ENCODE measurements at regions not wholly inside any gene's neighbourhood (a gene's known extent, or its start where the extent isn't known, plus 50 kb on each side); places are given as distances from the start of the nearest gene placed in this dataset.

GRCh38 chr11:37259734-37260133 lies 661.7 kb upstream of the RAG2 start:
- Histone ChIP-seq H3K27ac (ENCODE audit: insufficient read length, low read depth, low read length) (no peak overlapping the region), H2BK12ac (ENCODE audit: insufficient read length, low read depth, low read length) (no peak overlapping the region), H2BK15ac (ENCODE audit: low read depth, low read length) (no peak overlapping the region), H3K9ac (ENCODE audit: extremely low read depth, insufficient read length, low read length) (no peak overlapping the region), H2BK20ac (ENCODE audit: low read depth, low read length, poor library complexity, severe bottlenecking) (no peak overlapping the region), H4K20me1 (ENCODE audit: control insufficient read depth, insufficient read depth, insufficient read length) (no peaks in the 10 kb centered on the region), H4K5ac (ENCODE audit: insufficient read length, low read depth, low read length) (no peak overlapping the region), H3K23me2 (ENCODE audit: insufficient read length, low read depth, low read length, poor library complexity, severe bottlenecking) (no peaks in the 10 kb centered on the region), H4K91ac (ENCODE audit: insufficient read length, low read depth, low read length) (no peak overlapping the region), H3K18ac (ENCODE audit: insufficient read length, low read depth, low read length) (no peak overlapping the region), H3K9me3 (ENCODE audit: control insufficient read depth, low read depth, low read length) (no peaks in the 10 kb centered on the region), H3T11ph (ENCODE audit: low read length) (no peak overlapping the region), H2AK5ac (ENCODE audit: insufficient read length, low read length) (no peak overlapping the region), H2AFZ (ENCODE audit: low read length) (no peak overlapping the region), H2BK120ac (ENCODE audit: low read depth, low read length, poor library complexity, severe bottlenecking) (no peak overlapping the region), H3K56ac (ENCODE audit: insufficient read length, low read depth, low read length) (no peak overlapping the region), H3K4ac (ENCODE audit: low read depth, low read length) (no peak overlapping the region), H4K8ac (replicated peaks; ENCODE audit: insufficient read length, low read depth, low read length) (no peak overlapping the region), H3K27me3 (ENCODE audit: insufficient read depth, low read length) (no peaks in the 10 kb centered on the region), H3K14ac (ENCODE audit: insufficient read depth, low read length) (no peak overlapping the region), H3K79me2 (ENCODE audit: insufficient read depth, low read length) (no peaks in the 10 kb centered on the region), H3K4me2 (ENCODE audit: insufficient read depth, insufficient read length, low read length) (no peak overlapping the region), H3K23ac (ENCODE audit: insufficient read length, low read depth, low read length) (no peak overlapping the region), H2BK5ac (ENCODE audit: insufficient read length, low read length) (no peak overlapping the region), H3K4me1 (ENCODE audit: insufficient read depth, low read length) (no peaks in the 10 kb centered on the region), H3K79me1 (ENCODE audit: insufficient read depth, low read depth, low read length, poor library complexity, severe bottlenecking) (no peaks in the 10 kb centered on the region)
- Mint-ChIP-seq H3K9me3 (no peaks in the 10 kb centered on the region; a peak in 1 of 5 replicates), H3K27me3 (ENCODE audit: low read depth) (no peaks in the 10 kb centered on the region), H3K4me1 (peaks cover 10 to 12% of the 10 kb centered on the region in 2 experiments), H3K27ac (no peak overlapping the region; a peak in 1 of 7 replicates), H3K4me3 (no peak overlapping the region), H3K36me3 (ENCODE audit: insufficient read depth in 1 of 3, low read depth in 3 of 3) (no peaks in the 10 kb centered on the region)
- DNase-seq = no peak
- WGBS (ENCODE audit: extremely low coverage, insufficient read length, low lambda C conversion rate) = no CpG with 5 or more reads among the region's 3 CpGs
- no peak for TF ChIP-seq CTCF (conservative IDR thresholded peaks at IDR 0.05)
